Dedifferentiated amniotic fluid mesenchymal stem cell (primary cell): ENCODE measurements at regions not wholly inside any gene's neighbourhood (a gene's known extent, or its start where the extent isn't known, plus 50 kb on each side); places are given as distances from the start of the nearest gene placed in this dataset.
A peak's percentile ranks its signal among the peaks of the same experiment; 100 is the strongest.

Source experiments
- DNase-seq: peaks from one replicate; pipeline ENCODE4 v3.0.0-alpha.2; 2016; ENCODE audit errors: extremely low spot score

DNA sequence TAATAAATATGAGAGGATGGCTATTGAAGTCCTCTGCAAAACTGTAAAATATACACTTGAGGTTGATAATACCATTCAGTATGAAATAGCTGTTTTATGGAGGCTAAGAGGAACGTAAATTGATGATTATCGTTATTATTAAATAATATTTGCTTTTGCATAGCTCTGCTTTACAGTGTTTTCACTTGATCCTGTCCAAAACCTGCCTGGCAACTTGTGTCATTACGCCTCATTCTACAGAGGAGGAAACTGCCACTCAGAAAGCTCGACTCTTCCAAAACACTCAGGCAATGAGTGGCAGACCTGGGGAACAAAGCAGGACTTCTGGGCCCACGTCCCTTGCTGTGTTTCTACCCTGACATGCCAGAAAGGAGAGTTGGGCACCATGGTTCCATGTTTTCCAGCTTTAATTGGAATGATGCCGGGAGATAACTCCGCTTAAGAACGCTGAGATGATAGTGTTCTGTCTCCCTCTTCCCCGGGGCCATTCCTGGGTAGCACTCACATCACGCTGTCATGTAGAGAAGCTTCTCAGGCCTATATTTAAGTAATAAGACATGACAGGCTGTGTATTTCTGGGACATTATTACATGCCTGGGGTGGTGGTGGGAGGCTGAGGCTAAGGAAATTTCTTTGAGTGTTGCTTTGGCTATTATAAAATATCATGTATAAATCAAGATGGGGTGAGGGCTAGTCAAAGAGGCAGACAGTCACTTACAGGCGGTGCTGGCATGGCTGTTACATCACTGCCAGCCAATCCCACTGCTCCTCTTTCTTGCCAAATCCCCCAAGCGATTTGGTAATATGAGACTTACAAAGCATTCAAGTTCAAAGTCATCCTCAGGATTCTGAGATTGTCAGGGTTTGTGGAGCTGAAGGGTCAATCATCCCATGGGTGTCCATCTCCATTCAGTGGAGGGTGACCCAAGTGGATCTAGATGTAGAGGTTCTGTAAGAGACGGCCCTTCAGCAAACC, 501.7 kb downstream of the INSC start:
- no peak for DNase-seq

DNA sequence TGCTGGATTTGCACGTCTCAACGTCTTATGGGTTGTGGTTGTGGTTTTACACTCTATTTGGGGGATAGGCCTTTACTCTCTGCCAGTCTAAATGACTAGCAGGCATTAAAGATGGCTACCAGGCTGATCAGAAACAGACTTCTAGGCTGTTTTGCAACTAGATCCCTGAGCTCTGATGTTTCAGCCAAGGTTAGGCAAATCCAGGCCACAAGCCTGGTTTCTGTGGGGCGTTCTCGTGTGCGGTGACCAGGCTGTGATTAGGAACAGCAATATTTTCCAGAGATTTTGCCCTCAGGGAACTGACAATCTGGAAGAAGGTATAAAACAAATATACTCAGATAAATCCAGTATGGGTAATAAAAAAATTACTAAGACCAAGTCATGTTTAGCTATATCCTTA, 502.4 kb downstream of the INSC start:
- no peak for DNase-seq

DNA sequence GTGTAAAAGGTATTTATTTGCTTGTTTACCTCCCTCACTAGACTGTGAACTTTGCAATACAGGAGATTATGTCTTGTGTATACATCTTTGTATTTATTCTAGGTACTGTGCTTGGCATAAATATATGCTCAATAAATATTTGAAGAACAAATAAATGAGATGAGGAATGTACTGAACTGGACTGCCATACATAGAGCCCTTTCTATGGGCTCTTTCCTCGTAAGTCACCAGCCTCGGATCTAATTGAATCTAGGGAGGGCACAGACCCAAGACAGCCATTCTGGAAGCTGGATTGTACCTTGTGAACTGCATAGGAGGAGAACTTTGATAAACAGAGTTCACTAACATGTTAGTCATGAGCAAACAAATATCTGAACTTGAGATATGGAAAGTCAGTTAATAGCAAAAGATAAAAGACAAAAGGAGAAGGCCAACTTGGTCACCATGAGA, 503.9 kb downstream of the INSC start:
- no peak for DNase-seq

DNA sequence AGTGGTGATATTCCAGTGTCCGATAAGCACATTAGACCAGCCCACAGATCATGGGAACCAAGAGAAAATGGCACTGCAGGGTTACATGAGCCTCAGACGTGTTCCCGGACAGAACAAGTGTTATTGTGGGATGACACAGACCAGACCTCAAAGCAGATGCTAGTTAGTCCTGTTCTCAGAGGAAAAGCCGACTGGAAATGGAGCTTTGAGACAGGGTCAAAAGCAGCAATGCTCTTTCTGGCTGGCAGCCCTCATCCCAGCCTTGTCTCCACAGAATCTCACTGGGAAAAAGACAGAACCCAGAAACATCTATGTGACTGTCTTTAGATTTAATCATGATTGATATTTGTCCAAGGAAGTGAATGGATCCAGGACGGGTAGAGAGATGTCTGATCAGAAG, 506.8 kb downstream of the INSC start:
- DNase-seq = no peak

DNA sequence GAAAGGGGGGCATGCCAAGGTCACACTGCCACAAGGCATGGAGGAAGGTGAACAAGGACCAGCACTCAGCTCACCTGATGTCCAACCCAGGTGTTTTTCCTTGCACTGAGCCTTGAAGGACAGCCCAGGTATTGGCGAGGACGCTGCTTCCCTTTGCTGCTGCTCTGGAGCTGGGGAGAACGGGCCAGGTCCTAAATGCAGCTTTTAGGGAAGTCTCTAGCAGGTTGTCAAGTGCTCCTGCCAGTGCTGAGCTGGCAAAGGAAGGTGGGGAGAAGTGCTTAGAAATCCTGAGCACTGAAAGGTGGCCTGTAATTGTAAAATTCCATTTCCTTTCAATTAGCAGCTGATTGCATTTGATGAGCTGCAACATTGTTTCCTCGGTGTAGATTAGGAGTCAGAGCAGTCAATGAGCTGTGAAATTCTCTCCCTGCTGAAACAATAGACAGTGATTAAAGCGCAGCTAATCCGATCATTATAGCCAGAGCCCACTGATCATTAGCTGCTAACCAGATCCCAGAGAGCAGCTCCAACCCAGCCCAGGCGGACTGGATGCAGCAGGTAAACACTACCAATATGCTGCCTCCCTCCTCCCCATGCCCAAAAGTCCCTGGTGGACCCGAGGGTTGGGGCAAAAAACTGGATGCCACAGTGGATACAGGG, 507.6 kb downstream of the INSC start:
- DNase-seq = no peak

DNA sequence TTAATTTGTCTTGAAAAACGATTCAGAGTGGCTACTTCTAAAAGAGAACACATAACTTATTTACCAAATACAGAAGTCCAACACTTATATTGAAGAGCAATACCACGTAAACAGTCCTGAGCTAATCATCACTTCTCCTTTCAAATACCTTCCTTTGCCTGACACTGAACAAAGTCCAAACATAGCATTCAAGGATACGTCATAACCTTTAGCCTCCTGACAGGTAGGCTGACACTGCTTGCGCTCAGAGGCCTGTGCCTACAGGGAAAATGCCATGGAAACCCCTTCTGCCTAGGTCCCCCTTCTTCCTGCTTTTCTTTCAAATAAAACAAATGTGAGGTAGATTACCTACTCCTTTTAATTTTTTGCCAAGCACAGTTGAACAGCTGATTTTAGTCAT, 510.0 kb downstream of the INSC start:
- no peak for DNase-seq

DNA sequence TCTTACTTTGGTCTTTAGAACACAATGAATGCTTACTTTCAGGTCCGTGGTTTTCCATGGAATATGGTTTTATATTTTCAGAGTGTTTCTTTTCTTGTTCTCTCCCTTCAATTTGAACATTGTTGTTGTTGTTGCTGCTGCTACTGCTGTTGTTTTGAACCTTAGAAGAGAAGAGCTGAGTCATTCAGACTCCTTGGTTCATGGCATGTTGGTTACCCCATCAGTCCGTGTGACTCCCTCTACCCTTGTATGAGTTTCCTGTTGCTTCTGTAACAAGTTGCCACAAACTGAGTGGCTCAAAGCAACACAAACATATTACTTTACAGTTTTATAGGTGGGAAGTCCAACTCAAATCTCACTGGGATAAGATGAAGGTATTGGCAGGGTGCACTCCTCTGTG, 511.0 kb downstream of the INSC start:
- DNase-seq = no peak

DNA sequence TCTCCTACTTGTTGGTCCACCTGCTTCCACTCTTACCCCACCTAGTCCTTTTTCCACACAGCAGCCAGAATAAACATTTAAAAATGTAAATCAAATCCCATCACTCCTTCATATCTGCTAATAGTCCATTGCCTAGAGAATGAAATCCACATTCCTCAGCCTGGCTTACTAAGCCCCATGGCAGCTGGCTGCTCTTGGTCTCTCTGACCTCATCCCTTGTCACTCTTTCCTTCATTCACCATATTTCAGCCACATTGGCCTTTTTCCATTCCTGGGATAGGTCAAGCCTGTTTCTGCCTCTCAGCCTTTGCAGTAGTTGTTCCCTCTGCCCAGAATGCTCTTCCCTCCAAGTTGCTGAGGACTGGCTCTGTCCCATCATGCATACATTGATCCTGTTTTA, 512.8 kb downstream of the INSC start:
- no peak for DNase-seq

DNA sequence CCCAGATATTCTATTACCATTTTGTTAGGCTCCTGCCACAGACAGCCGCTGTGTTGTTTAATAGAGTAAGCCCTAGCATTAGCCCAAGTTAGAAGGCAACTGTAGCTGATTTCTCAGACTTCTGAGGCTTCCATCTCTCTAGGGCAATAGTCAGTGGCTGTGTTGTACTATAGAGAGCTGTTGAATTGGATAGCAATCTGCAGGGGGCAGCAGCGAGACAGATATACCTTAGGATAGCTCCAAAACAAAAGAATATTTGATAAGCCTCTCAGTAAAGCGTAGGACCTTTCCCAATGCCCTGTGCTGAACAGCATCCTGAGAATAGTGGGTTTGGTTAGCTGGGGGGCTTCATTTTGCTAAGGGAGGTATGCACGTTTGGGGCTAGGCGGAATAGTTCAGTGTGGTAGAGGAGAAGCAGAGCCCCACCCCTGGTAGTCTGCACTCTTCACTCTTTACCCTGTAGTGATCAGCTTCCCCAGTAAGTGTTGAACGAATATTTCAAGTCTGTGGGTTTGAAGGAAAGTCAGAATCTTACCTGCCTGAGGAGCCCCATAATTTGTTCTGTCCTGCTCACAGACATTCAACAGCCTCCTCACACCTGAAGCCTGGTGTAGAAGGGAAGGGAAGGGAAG, 515.1 kb downstream of the INSC start:
- DNase-seq = no peak

DNA sequence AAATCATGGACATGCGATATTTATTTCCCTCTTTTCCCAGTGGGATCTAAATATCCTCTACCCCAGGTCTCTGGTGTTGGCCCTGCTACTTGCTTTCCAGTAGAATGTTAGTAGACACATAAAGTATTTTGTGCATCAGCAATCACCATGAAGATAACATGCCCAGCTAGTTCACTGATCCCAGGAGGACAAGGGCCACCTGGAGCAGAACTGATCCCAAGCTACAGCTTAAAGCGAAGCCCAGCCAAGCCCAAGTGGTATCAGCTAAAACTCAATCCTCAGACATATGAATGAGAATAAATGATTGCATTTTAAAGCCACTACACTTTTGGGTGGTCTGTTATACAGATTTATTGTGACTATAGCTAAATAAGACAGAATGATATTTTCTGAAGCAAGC, 516.2 kb downstream of the INSC start:
- DNase-seq = no peak

DNA sequence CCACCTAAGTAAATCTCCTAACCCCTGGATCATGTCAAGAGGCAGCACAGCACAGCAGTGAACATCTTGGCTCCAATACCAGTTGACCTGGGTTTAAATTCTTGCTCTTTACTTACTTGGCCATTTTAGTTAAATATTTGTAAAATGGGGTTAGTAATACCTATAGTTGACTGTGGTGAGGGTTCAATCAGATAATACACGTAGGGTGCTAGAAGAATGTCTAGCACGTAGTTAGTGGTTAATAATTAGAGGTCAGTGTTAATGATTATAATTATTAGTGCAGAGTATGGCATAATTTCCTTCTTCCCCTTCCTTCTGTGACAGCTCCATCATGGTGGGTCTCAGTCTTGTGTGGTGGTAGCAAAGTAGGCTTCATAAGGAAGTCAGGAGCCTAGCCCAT, 520.8 kb downstream of the INSC start:
- no peak for DNase-seq

DNA sequence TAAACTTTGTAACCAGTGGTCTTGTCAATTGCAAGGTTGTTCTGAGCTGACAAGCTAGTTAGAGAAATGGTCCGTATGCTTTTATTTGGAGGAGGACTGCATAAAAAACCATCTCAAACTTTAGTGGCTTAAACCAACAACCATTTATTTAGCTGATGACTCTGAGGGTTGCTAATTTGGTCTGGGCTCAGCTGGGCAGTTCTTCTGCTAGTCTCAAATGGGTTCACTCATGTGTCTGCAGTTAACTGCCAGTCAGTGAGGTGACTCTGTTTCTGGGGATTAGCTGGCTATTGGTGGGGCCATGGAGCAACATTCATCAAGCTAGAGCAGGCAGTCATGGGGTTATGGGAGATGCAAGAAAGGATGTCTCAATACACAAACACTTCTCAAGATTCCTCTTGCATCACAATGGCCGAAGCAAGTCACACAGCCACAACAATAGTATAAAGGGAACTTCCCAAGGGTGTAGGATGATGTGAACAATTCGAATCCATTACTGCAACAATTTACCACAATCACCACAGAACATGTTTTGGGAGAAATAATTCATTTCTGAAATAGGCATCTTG, 521.9 kb downstream of the INSC start:
- no peak for DNase-seq

DNA sequence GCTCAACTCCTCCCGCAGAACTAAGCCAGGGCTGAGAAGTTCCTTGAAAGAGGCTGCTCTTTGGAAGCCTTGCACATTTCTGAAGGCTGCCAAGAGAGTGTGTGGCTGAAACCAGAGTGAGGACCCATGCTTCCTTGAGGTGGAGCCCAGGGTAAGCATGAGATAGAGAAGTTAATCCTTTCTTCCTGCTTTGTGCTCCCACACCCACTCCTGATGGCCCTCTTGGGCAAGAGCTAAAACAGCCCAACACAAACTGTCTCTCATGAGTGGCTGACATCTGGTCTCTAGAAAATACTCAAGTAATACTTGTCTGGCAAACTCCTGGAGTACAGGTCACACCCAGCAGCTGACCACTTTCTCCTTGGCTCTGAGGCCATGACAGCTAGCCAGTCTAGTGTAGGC, 523.7 kb downstream of the INSC start:
- no peak for DNase-seq

DNA sequence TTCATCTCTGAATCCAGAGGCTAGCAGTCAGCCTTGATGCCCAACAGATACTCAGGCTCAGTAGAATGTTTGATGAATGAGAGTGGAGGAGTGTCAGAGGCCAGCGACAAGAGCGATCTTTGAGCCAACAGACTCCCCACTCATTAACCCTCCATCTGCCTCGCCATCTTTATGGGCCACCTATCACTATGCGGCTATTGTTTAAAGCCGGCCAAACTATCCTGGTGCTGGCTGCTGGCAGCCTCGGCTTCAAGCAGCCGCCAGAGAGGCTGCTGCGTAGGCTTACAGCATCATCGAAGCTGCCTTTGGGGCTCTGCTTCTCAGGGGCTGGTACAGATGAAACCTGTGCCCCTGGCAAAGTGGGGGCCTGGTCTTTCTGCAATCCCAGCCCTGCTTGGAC, 525.6 kb downstream of the INSC start:
- no peak for DNase-seq

DNA sequence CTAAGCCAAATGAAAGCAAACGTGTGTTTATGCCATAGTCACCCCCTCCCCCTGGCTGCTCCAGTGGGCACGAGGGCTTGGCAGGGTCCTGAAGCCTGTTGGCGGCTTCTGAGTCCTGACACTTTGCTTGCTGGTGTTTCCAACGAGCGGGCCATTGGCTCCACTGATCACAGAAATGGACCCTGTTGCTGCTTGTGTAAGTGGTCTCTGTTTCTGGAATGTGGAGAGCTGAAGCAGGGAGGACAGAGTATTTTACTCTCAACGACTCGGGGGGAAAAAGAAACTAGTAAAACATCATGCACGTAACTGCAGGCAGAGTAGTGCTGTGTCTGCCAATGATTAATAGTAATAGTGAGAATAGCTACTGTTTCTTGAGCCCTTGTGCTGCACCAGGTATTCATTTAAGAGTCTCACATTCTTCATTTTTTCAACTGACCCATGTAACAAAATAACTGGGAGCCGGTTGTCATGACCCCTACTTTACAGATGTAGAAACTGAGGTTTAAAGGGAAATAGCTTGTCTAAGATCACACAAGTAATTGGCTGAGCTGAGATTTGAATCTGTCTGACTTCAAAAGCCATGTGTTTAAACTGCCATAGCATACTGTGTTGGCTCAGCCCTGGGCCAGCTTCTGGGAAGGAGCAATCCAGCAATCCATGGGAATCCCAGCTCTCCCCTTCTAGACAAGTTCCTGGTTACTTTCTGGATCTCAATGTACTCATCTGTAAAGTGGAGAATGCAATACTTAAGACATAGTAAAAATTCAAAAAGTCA, 526.7 kb downstream of the INSC start:
- no peak for DNase-seq

DNA sequence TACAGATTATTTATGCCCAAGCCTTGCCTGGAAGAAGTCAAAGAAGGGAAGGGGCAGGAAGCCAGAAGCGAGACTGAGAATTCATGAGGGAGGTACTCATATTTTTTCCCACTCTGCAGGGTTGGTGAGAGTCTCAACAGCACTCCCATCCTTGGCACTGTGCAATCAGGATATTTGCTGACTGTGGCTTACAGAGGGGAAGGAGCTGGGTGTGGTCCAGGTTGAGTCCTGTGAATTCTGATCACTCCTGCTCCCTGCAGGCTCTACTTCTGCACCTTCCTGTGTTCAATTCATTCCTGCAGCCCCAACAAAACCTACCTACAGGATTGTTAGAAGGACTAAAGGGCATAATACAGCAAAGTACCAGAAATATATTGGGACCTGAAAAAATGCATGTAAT, 530.5 kb downstream of the INSC start:
- DNase-seq = no peak

DNA sequence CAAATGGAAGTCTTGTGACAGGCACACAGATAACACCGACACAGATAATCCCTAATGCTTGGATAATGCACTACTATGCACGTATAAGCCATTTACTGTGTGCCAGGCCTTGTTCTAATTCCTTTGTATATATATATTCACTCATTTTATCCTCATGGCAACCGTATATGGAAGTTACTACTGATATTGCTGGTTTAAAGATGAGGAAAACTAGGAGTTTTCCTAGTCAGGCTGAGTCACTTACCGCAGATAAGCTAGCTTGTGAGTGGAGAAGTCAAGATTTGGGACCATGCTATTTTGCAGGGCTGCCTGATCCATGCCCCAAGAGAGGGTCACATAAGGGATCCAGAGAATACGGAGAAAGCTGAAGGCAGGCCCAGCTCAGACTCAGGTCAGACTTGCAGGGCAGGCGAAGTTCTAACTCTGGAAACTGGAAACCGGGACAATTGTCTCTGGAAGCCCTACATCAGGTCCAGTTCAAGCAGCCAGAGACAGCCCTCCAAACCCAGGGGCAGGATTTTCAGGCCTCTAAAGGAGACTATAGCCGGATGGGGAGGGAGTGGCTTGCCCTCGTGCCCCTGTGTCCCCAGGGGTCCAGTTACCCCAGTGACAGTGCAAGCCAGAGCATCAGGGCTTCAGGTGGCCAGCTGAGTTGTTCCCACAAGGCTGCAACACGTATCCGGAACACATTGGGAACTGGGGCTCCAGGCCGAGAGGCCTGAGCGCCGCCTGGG, 534.8 kb downstream of the INSC start:
- no peak for DNase-seq

DNA sequence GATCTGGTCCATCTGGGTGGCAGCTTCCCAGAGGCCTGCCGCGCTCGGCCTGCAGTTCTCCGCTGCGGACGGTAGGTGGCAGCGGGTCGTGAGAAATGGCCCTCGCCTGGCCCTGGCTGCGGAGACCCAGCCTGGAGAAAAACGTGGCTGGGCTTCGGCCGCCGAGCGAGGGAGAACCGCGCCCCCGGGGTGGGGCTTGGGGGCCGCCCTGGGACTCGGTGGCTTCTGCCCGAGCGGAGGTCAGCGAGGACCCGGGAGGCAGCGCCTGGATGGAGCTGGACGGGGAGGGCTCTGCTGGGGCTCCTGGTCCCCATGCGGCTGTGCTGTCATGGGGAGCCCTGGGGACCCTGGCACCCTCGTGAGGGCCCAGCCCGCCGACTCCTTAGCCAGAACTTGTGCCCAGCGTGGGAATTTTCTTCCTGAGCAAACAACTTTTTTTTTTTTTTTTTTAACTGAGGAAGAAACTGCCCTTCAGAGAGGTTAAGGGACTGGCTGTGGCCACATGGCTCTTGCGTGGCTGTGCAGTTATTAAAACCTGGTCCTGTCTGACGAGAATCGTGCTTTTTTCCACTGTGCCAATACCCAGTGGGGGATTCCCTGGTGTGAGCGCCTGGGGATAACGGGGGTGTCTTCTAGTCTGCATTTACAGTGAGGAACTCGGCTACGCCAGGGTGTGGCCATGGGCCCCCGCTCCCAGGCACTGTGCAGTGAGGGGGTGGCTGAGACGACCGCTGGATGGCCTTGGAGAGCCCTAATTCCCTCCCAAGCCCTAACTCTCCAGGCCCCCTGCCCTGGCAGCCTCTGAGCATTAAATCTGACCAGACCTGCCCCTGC, 535.6 kb downstream of the INSC start:
- peak; percentile 86 for DNase-seq

DNA sequence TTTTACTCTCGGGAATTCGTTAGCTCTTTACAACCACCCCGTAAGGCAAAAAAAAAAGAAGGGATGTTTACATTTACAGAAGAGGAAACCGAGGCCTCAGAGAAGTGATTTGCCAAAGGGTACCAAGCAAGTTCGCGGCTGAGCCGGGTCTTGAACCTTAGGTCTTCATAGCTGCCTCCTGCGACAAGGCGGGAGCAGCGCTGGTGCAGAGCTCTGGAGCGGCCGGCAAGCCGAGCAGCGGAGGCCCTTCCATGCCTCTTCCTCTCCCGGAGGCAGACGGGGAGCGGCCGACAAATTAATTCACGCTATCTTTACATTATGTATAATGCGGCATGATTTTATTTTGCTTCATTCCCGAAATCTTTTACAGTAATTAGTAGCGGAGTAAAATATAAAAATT, 536.3 kb downstream of the INSC start:
- DNase-seq = no peak

DNA sequence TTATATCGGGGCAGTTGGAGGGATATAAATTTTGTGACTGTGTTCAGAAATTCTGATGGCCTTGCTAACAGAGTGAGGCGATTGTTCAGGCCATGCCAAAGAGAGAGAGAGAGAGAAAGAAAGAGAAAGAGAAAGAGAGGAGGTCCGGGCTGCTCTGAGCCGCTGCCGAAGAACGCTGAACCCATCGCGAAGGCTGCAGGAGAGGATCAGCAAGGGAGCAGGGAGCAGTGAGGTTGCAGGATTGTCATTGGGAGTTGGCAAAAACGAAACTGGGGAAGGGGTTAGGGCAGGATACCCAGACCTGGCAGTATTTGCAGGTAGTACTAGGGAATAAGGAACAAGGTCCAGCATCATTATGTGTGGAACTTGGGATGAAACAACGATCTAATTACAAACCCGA, 537.1 kb downstream of the INSC start:
- no peak for DNase-seq
